Astrocyte (in vitro differentiated cells and primary cell): ENCODE measurements at regions not wholly inside any gene's neighbourhood (a gene's known extent, or its start where the extent isn't known, plus 50 kb on each side); places are given as distances from the start of the nearest gene placed in this dataset.

Experiments used
- DNase-seq: peaks from one replicate; pipeline ENCODE4 v3.0.0-alpha.2; 2010; ENCODE audit warnings: low read depth
- FAIRE-seq: peaks from 2 replicates; lab custom pipeline; 2011; peaks lifted over from hg19 to GRCh38; lab: Jason Lieb, UNC
- H2AFZ ChIP-seq: 2 replicates; pipeline ENCODE4 v1.6.0; 2012; ENCODE audit warnings: low read depth, low read length, inconsistent platforms
- H3K27ac ChIP-seq: 2 replicates; pipeline ENCODE4 v1.5.1; 2011; ENCODE audit warnings: low read depth, low read length, inconsistent platforms
- H3K27me3 ChIP-seq: 2 replicates; pipeline ENCODE4 v1.6.0; 2011; ENCODE audit warnings: low read length, inconsistent platforms; ENCODE audit not compliant: insufficient read depth
- H3K36me3 ChIP-seq: 2 replicates; pipeline ENCODE4 v1.5.1; 2011; ENCODE audit warnings: low read length, inconsistent platforms; ENCODE audit not compliant: insufficient read depth
- H3K4me1 ChIP-seq: 2 replicates; pipeline ENCODE4 v1.5.1; 2011; ENCODE audit warnings: low read length, inconsistent platforms; ENCODE audit not compliant: insufficient read depth
- H3K4me2 ChIP-seq: 2 replicates; pipeline ENCODE4 v1.6.0; 2012; ENCODE audit warnings: low read length, inconsistent platforms
- H3K4me3 ChIP-seq: 2 replicates; pipeline ENCODE4 v1.5.1; 2011; ENCODE audit warnings: low read depth, mild to moderate bottlenecking, low read length, inconsistent platforms; ENCODE audit not compliant: insufficient read depth
- H3K79me2 ChIP-seq: 2 replicates; pipeline ENCODE4 v1.6.0; 2012; ENCODE audit warnings: mild to moderate bottlenecking, low read length, inconsistent platforms; ENCODE audit not compliant: insufficient read depth
- H3K9ac ChIP-seq: 2 replicates; pipeline ENCODE4 v1.6.0; 2012; ENCODE audit warnings: mild to moderate bottlenecking, low read length, inconsistent platforms
- H3K9me3 ChIP-seq: 2 replicates; pipeline ENCODE4 v1.5.1; 2012; ENCODE audit warnings: low read depth, mild to moderate bottlenecking, low read length, inconsistent platforms; ENCODE audit not compliant: insufficient read depth
- H4K20me1 ChIP-seq: 2 replicates; pipeline ENCODE4 v1.6.0; 2012; ENCODE audit warnings: low read length, inconsistent platforms; ENCODE audit not compliant: insufficient read depth
- H3K27ac Mint-ChIP-seq: one replicate; pipeline ENCODE4 v1.8.0; 2021; ENCODE audit warnings: mild to moderate bottlenecking, mixed read lengths; ENCODE audit not compliant: unreplicated experiment
- H3K27me3 Mint-ChIP-seq: one replicate; pipeline ENCODE4 v1.8.0; 2021; ENCODE audit warnings: low read depth, mixed read lengths; ENCODE audit not compliant: unreplicated experiment
- H3K36me3 Mint-ChIP-seq: one replicate; pipeline ENCODE4 v1.8.0; 2021; ENCODE audit warnings: low read depth, mixed read lengths; ENCODE audit not compliant: unreplicated experiment
- H3K4me1 Mint-ChIP-seq: one replicate; pipeline ENCODE4 v1.8.0; 2021; ENCODE audit warnings: low read depth, mixed read lengths; ENCODE audit not compliant: unreplicated experiment
- H3K4me3 Mint-ChIP-seq: one replicate; pipeline ENCODE4 v1.8.0; 2021; ENCODE audit warnings: mild to moderate bottlenecking, moderate library complexity, mixed read lengths; ENCODE audit not compliant: unreplicated experiment
- H3K9me3 Mint-ChIP-seq: one replicate; pipeline ENCODE4 v1.8.0; 2021; ENCODE audit warnings: mild to moderate bottlenecking, mixed read lengths; ENCODE audit not compliant: unreplicated experiment
- CTCF ChIP-seq: IDR thresholded peaks from 2 replicates; pipeline ENCODE4 v1.5.1; 2011; ENCODE audit warnings: low read depth, mild to moderate bottlenecking, inconsistent platforms, low read length, moderate library complexity; ENCODE audit not compliant: insufficient read depth
- EZH2 ChIP-seq: IDR thresholded peaks from 2 replicates; pipeline ENCODE4 v1.6.1; 2012; ENCODE audit warnings: mild to moderate bottlenecking, low read length, inconsistent platforms; ENCODE audit not compliant: insufficient read depth

- peak overlapping the region; percentile 60 for H3K4me2 ChIP-seq
- no peak for FAIRE-seq
Observed at GRCh38 chr3:29185706-29186105, 95.2 kb upstream of the RBMS3 start.

GRCh38 chr3:29186131-29186599, 94.7 kb upstream of the RBMS3 start:
- DNase-seq (peak; percentile 99), FAIRE-seq (peak; percentile 100)
- Histone ChIP-seq H3K9ac (peak overlapping the region; percentile 80), H3K36me3 (no peaks in the 10 kb centered on the region), H3K27ac (peak overlapping the region; percentile 99), H3K9me3 (no peaks in the 10 kb centered on the region), H2AFZ (no peak overlapping the region), H3K27me3 (no peaks in the 10 kb centered on the region), H3K4me1 (peaks cover 48% of the 10 kb centered on the region), H3K79me2 (no peaks in the 10 kb centered on the region), H3K4me3 (no peak overlapping the region), H3K4me2 (peak overlapping the region; percentile 60), H4K20me1 (no peaks in the 10 kb centered on the region)
- Mint-ChIP-seq H3K4me1 (peaks cover 55% of the 10 kb centered on the region), H3K9me3 (no peaks in the 10 kb centered on the region), H3K27me3 (no peaks in the 10 kb centered on the region), H3K4me3 (no peak overlapping the region), H3K27ac (peak overlapping the region; percentile 98), H3K36me3 (peaks cover 2% of the 10 kb centered on the region)
- no peak for TF ChIP-seq EZH2
- no peak for TF ChIP-seq CTCF

More at GRCh38 chr3:29185706-29186105, 95.2 kb upstream of the RBMS3 start:
- Mint-ChIP-seq H3K27ac (peak overlapping the region; percentile 98), H3K9me3 (no peaks in the 10 kb centered on the region), H3K4me1 (peaks cover 55% of the 10 kb centered on the region), H3K4me3 (no peak overlapping the region), H3K36me3 (peaks cover 2% of the 10 kb centered on the region), H3K27me3 (no peaks in the 10 kb centered on the region)
- DNase-seq: no peak
- Histone ChIP-seq H3K9ac (peak overlapping the region; percentile 80), H3K27me3 (no peaks in the 10 kb centered on the region), H3K4me1 (peaks cover 48% of the 10 kb centered on the region), H3K36me3 (no peaks in the 10 kb centered on the region), H2AFZ (no peak overlapping the region), H3K4me3 (no peak overlapping the region), H3K27ac (peak overlapping the region; percentile 99), H4K20me1 (no peaks in the 10 kb centered on the region), H3K79me2 (no peaks in the 10 kb centered on the region), H3K9me3 (no peaks in the 10 kb centered on the region)
- TF ChIP-seq EZH2 (no peak), CTCF (no peak)

GRCh38 chr3:29186982-29187725, 93.7 kb upstream of the RBMS3 start:
- DNase-seq (peak; percentile 96), FAIRE-seq (peak; percentile 78)
- Histone ChIP-seq H3K9me3 (no peaks in the 10 kb centered on the region), H3K36me3 (no peaks in the 10 kb centered on the region), H2AFZ (no peak overlapping the region), H3K4me2 (peak overlapping the region; percentile 60), H3K27ac (peak overlapping the region; percentile 99), H3K4me1 (peaks cover 48% of the 10 kb centered on the region), H3K4me3 (no peak overlapping the region), H4K20me1 (no peaks in the 10 kb centered on the region), H3K9ac (peak overlapping the region; percentile 80), H3K27me3 (no peaks in the 10 kb centered on the region), H3K79me2 (no peaks in the 10 kb centered on the region)
- Mint-ChIP-seq H3K4me3 (peak overlapping the region; percentile 55), H3K27ac (peak overlapping the region; percentile 98), H3K9me3 (no peaks in the 10 kb centered on the region), H3K27me3 (no peaks in the 10 kb centered on the region), H3K4me1 (peaks cover 55% of the 10 kb centered on the region), H3K36me3 (peaks cover 2% of the 10 kb centered on the region)
- no peak for TF ChIP-seq CTCF
- no peak for TF ChIP-seq EZH2
